ENCODE measurements at regions not wholly inside any gene's neighbourhood (a gene's known extent, or its start where the extent isn't known, plus 50 kb on each side); places are given as distances from the start of the nearest gene placed in this dataset.

- TF ChIP-seq, protein P1, sequence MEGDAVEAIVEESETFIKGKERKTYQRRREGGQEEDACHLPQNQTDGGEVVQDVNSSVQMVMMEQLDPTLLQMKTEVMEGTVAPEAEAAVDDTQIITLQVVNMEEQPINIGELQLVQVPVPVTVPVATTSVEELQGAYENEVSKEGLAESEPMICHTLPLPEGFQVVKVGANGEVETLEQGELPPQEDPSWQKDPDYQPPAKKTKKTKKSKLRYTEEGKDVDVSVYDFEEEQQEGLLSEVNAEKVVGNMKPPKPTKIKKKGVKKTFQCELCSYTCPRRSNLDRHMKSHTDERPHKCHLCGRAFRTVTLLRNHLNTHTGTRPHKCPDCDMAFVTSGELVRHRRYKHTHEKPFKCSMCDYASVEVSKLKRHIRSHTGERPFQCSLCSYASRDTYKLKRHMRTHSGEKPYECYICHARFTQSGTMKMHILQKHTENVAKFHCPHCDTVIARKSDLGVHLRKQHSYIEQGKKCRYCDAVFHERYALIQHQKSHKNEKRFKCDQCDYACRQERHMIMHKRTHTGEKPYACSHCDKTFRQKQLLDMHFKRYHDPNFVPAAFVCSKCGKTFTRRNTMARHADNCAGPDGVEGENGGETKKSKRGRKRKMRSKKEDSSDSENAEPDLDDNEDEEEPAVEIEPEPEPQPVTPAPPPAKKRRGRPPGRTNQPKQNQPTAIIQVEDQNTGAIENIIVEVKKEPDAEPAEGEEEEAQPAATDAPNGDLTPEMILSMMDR (IDR thresholded peaks at IDR 0.05): no peak
- TF ChIP-seq EZH2 (IDR thresholded peaks at IDR 0.05; ENCODE audit: borderline replicate concordance, insufficient read depth, low read depth, low read length, poor library complexity, severe bottlenecking): no peak
Measured at GRCh38 chr10:33630761-33631160, 296.3 kb upstream of the NRP1 start.

Data from B cell (primary cell).